IMR-90 (cell line): ENCODE measurements at regions not wholly inside any gene's neighbourhood (a gene's known extent, or its start where the extent isn't known, plus 50 kb on each side); places are given as distances from the start of the nearest gene placed in this dataset.

Experiments used
- ATAC-seq: fragments of 200-7000 bp; cut with Tn5 transposase; 2 replicates; pipeline ENCODE4 v1.9.1; 2020; ENCODE audit warnings: low read depth, mild to moderate bottlenecking, moderate library complexity
- BruUV-seq: library from RNA; stranded (reverse); fragments of 400-500 nt; replicated peaks from 2 replicates; lab custom pipeline; 2021; lab: Mats Ljungman, UMichigan
- CTCF ChIA-PET: fragments of 300-600 bp; formaldehyde crosslinking; extraction: SDS; loops from one replicate; lab custom pipeline; 2021; ENCODE audit warnings: antibody characterized with exemption; lab: Yijun Ruan, JAX
- POLR2A ChIA-PET: fragments of 300-600 bp; sonication (Branson Sonifier 250); formaldehyde crosslinking; loops from one replicate; lab custom pipeline; 2022; ENCODE audit warnings: antibody characterized with exemption; ENCODE audit not compliant: unreplicated experiment; lab: Charles Lee
- DNase-seq: peaks from one replicate; pipeline ENCODE4 v3.0.0; 2013
- H2AFZ ChIP-seq: replicated peaks from 2 replicates; pipeline ENCODE3; 2013; ENCODE audit warnings: low read length, mild to moderate bottlenecking; ENCODE audit not compliant: poor library complexity
- H2AK5ac ChIP-seq: 2 replicates; pipeline ENCODE4 v1.6.1; 2013; ENCODE audit warnings: low read depth, low read length, inconsistent platforms
- H2AK9ac ChIP-seq: replicated peaks from 2 replicates; pipeline ENCODE3; 2013; ENCODE audit warnings: mild to moderate bottlenecking, low read depth, low read length, moderate library complexity; ENCODE audit not compliant: poor library complexity
- H2BK120ac ChIP-seq: 2 replicates; pipeline ENCODE4 v1.6.1; 2013; ENCODE audit warnings: low read depth, low read length, inconsistent platforms
- H2BK15ac ChIP-seq: 3 replicates; pipeline ENCODE4 v1.6.1; 2013; ENCODE audit warnings: low read depth, low read length, inconsistent platforms
- H2BK20ac ChIP-seq: 2 replicates; pipeline ENCODE4 v1.6.1; 2013; ENCODE audit warnings: low read depth, mild to moderate bottlenecking, inconsistent platforms, low read length, moderate library complexity
- H2BK5ac ChIP-seq: 2 replicates; pipeline ENCODE4 v1.6.1; 2013; ENCODE audit warnings: mild to moderate bottlenecking, low read depth, low read length, inconsistent platforms; ENCODE audit not compliant: poor library complexity, severe bottlenecking
- H3K14ac ChIP-seq: replicated peaks from 2 replicates; pipeline ENCODE4 v1.6.1; 2013; ENCODE audit warnings: low read depth, low read length, inconsistent platforms
- H3K18ac ChIP-seq: 2 replicates; pipeline ENCODE4 v1.6.1; 2013; ENCODE audit warnings: low read depth, low read length, control low read depth
- H3K23ac ChIP-seq: 2 replicates; pipeline ENCODE4 v1.6.1; 2013; ENCODE audit warnings: low read depth, low read length, inconsistent platforms
- H3K27ac ChIP-seq: 2 replicates; pipeline ENCODE4 v1.5.1; 2013; ENCODE audit warnings: mild to moderate bottlenecking, control low read depth, low read length; ENCODE audit not compliant: insufficient read depth
- H3K27me3 ChIP-seq: 2 replicates; pipeline ENCODE4 v1.6.1; 2013; ENCODE audit warnings: low read length; ENCODE audit not compliant: control insufficient read depth, insufficient read depth
- H3K36me3 ChIP-seq: 2 replicates; pipeline ENCODE4 v1.6.1; 2013; ENCODE audit warnings: low read length, mixed read lengths; ENCODE audit not compliant: control insufficient read depth, insufficient read depth
- H3K4ac ChIP-seq: 2 replicates; pipeline ENCODE4 v1.6.1; 2013; ENCODE audit warnings: low read depth, low read length, inconsistent platforms
- H3K4me1 ChIP-seq: 2 replicates; pipeline ENCODE4 v1.6.1; 2013; ENCODE audit warnings: low read length, mixed read lengths; ENCODE audit not compliant: control insufficient read depth, insufficient read depth
- H3K4me2 ChIP-seq: 2 replicates; pipeline ENCODE4 v1.6.1; 2013; ENCODE audit warnings: low read depth, mild to moderate bottlenecking, control low read depth, low read length, moderate library complexity
- H3K4me3 ChIP-seq: 2 replicates; pipeline ENCODE4 v1.5.1; 2013; ENCODE audit warnings: low read depth, mild to moderate bottlenecking, control low read depth, low read length, moderate library complexity; ENCODE audit not compliant: insufficient read depth
- H3K56ac ChIP-seq: 2 replicates; pipeline ENCODE4 v1.6.1; 2013; ENCODE audit warnings: low read length, inconsistent platforms; ENCODE audit not compliant: insufficient read depth; ENCODE audit errors: extremely low read depth
- H3K79me1 ChIP-seq, 2 experiments: 2 replicates each; pipeline ENCODE4 v1.6.1; 2013; ENCODE audit warnings: low read length in 2 of 2, inconsistent platforms in 1 of 2, low read depth in 1 of 2
- H3K9ac ChIP-seq: 2 replicates; pipeline ENCODE4 v1.6.1; 2013; ENCODE audit warnings: low read depth, low read length, control low read depth
- H3K9me1 ChIP-seq: 2 replicates; pipeline ENCODE4 v1.6.1; 2013; ENCODE audit warnings: low read length, inconsistent platforms; ENCODE audit not compliant: insufficient read depth
- H3K9me3 ChIP-seq: 2 replicates; pipeline ENCODE4 v1.6.1; 2013; ENCODE audit warnings: low read length; ENCODE audit not compliant: control insufficient read depth, insufficient read depth
- H4K20me1 ChIP-seq: 2 replicates; pipeline ENCODE4 v1.6.1; 2013; ENCODE audit warnings: low read length, inconsistent platforms; ENCODE audit not compliant: insufficient read depth
- H4K5ac ChIP-seq: 2 replicates; pipeline ENCODE4 v1.6.1; 2013; ENCODE audit warnings: mild to moderate bottlenecking, low read depth, low read length, control low read depth
- H4K8ac ChIP-seq, 2 experiments: 2 replicates each; pipeline ENCODE4 v1.6.1; 2013; ENCODE audit warnings: low read depth in 2 of 2, low read length in 2 of 2, control low read depth in 1 of 2, inconsistent platforms in 1 of 2
- H4K91ac ChIP-seq: 2 replicates; pipeline ENCODE4 v1.6.1; 2013; ENCODE audit warnings: low read depth, low read length, inconsistent platforms; ENCODE audit not compliant: insufficient read depth
- CEBPB ChIP-seq: IDR thresholded peaks from 2 replicates; pipeline ENCODE4 v1.6.1; 2012; ENCODE audit warnings: low read depth, low read length, improper control_type of control experiment
- CHD1 ChIP-seq: IDR thresholded peaks from 2 replicates; pipeline ENCODE4 v1.6.1; 2012; ENCODE audit warnings: low read depth, low read length, improper control_type of control experiment
- ELK1 ChIP-seq: fragments of 150-350 bp; IDR thresholded peaks from 2 replicates; pipeline ENCODE4 v1.6.1; 2016; ENCODE audit warnings: low read depth, mild to moderate bottlenecking, low read length, moderate library complexity, borderline replicate concordance
- FOS ChIP-seq: fragments of 150-350 bp; IDR thresholded peaks from 2 replicates; pipeline ENCODE4 v1.6.1; 2016; ENCODE audit warnings: low read depth, low read length
- MAZ ChIP-seq: IDR thresholded peaks from 2 replicates; pipeline ENCODE4 v1.6.1; 2012; ENCODE audit warnings: low read depth, mild to moderate bottlenecking, low read length, improper control_type of control experiment, moderate library complexity, borderline replicate concordance
- RCOR1 ChIP-seq: IDR thresholded peaks from 2 replicates; pipeline ENCODE4 v1.6.1; 2012; ENCODE audit warnings: mild to moderate bottlenecking, low read length, improper control_type of control experiment; ENCODE audit not compliant: insufficient replicate concordance
- USF2 ChIP-seq: fragments of 150-350 bp; IDR thresholded peaks from 2 replicates; pipeline ENCODE4 v1.6.1; 2017; ENCODE audit warnings: mild to moderate bottlenecking, antibody characterized with exemption, low read length, low read depth
- WGBS, 2 experiments: methylation state at CpG; one replicate each; pipeline versions ENCODE4 v1.1.5 to v1.1.7; 2013; ENCODE audit warnings: missing lambda C conversion rate in 2 of 2; ENCODE audit not compliant: insufficient read length in 1 of 2; ENCODE audit errors: extremely low coverage in 2 of 2; 5-methylcytosine and 5-hydroxymethylcytosine counted together
- dilution Hi-C: fragments of 300-500 bp; cut with HindIII; formaldehyde crosslinking; loops from one replicate; pipeline ENCODE4 v1.14.3; 2018; ENCODE audit warnings: low sequenced_read_pairs; ENCODE audit not compliant: unreplicated experiment
- in situ Hi-C: fragments of 300-500 bp; cut with MboI; formaldehyde crosslinking; loops from 3 replicates; pipeline ENCODE4 v1.14.3; 2019; ENCODE audit warnings: low sequenced_read_pairs, inconsistent platforms, mixed read lengths
- intact Hi-C: fragments of 100-400 bp; cut with micrococcal nuclease; formaldehyde crosslinking; loops from 2 replicates; pipeline ENCODE4 v1.10.0; 2022

- H3K9me3 ChIP-seq, result peaks cover 8% of the 10 kb centered on the region
- dilution Hi-C loops, result no loop called here
- intact Hi-C loops, result no loop called here
- DNase-seq (no peak), ATAC-seq (no peak)
- H3K4me2 ChIP-seq, result no peak overlapping the region
- in situ Hi-C loops, result no loop called here
- TF ChIP-seq MAZ, result no peak
- TF ChIP-seq FOS, result no peak
- TF ChIP-seq USF2, result no peak
- TF ChIP-seq CHD1, result no peak
- no peak for TF ChIP-seq RCOR1
- TF ChIP-seq CEBPB, result no peak
- no peak for TF ChIP-seq ELK1
- H3K9me1 ChIP-seq, result no peaks in the 10 kb centered on the region
- H3K27ac ChIP-seq, result no peak overlapping the region
- ChIA-PET CTCF (no interaction called here), POLR2A (no interaction called here)
- no peak overlapping the region for H4K5ac ChIP-seq
- H2BK15ac ChIP-seq, result no peak overlapping the region
- no peak overlapping the region for H2AK5ac ChIP-seq
- no peak overlapping the region for H2AFZ ChIP-seq
- H2BK120ac ChIP-seq, result no peak overlapping the region
- BruUV-seq, result no TSS peak
- WGBS, 2 experiments, result no CpG with 5 or more reads among the region's 1 CpG
- no peaks in the 10 kb centered on the region for H3K27me3 ChIP-seq
- H3K23ac ChIP-seq, result no peak overlapping the region
- no peaks in the 10 kb centered on the region for H3K79me1 ChIP-seq
- no peak overlapping the region for H3K4ac ChIP-seq
- H3K18ac ChIP-seq, result no peak overlapping the region
- H3K36me3 ChIP-seq, result no peaks in the 10 kb centered on the region
- no peak overlapping the region for H4K8ac ChIP-seq
- no peak overlapping the region for H2BK20ac ChIP-seq
- H2AK9ac ChIP-seq, result no peak overlapping the region
- H4K91ac ChIP-seq, result no peak overlapping the region
- H2BK5ac ChIP-seq, result no peak overlapping the region
- no peak overlapping the region for H3K56ac ChIP-seq
- no peak overlapping the region for H3K14ac ChIP-seq
- H4K20me1 ChIP-seq, result no peaks in the 10 kb centered on the region
- H3K4me3 ChIP-seq, result no peak overlapping the region
- H3K9ac ChIP-seq, result no peak overlapping the region
- H3K4me1 ChIP-seq, result no peaks in the 10 kb centered on the region
Observed at GRCh38 chr5:152606776-152607364, 201.8 kb upstream of the NMUR2 start.
